Testis (tissue), 2 donors: ENCODE measurements at regions not wholly inside any gene's neighbourhood (a gene's known extent, or its start where the extent isn't known, plus 50 kb on each side); places are given as distances from the start of the nearest gene placed in this dataset.

ENCODE experiments used
- POLR2A ChIP-seq: fragments of 450-650 bp; IDR thresholded peaks from one replicate; pipeline ENCODE4 v1.6.1; 2017; ENCODE audit warnings: antibody characterized with exemption, mild to moderate bottlenecking, moderate library complexity
- TF ChIP-seq, protein P1 (sequence below), 3 experiments: fragments of 450-650 bp in 2 of 3; fragments of 200-600 bp in 1 of 3; sonication (generic) in 1 of 3; IDR thresholded peaks; one replicate each; pipeline ENCODE4 v1.5.1; 2016 to 2019; ENCODE audit warnings: antibody characterized with exemption in 3 of 3, mild to moderate bottlenecking in 2 of 3, moderate library complexity in 1 of 3

DNA sequence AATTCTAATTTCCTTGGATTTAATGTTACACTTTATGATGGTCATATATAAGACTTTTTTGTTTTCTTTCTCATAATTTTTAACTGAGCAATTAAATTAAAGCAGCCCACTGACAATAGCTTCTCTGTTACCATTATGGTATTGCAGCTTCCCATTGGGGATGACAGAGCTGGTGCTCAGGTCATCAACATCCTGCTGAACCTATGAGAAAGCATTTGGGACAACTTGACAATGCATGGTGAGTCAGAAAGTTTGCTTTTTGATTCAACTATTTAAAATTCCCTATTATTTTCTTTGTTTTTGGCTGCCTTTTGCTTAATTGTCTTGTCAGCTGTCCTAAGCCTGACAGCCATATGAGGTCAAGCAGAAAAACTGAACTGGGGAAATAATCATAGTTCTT is 487.4 kb upstream of the RIOK2 start:
- TF ChIP-seq, protein P1, sequence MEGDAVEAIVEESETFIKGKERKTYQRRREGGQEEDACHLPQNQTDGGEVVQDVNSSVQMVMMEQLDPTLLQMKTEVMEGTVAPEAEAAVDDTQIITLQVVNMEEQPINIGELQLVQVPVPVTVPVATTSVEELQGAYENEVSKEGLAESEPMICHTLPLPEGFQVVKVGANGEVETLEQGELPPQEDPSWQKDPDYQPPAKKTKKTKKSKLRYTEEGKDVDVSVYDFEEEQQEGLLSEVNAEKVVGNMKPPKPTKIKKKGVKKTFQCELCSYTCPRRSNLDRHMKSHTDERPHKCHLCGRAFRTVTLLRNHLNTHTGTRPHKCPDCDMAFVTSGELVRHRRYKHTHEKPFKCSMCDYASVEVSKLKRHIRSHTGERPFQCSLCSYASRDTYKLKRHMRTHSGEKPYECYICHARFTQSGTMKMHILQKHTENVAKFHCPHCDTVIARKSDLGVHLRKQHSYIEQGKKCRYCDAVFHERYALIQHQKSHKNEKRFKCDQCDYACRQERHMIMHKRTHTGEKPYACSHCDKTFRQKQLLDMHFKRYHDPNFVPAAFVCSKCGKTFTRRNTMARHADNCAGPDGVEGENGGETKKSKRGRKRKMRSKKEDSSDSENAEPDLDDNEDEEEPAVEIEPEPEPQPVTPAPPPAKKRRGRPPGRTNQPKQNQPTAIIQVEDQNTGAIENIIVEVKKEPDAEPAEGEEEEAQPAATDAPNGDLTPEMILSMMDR (IDR thresholded peaks at IDR 0.05), result no peak
- TF ChIP-seq POLR2A, result no peak
